GM19240 (cell line): ENCODE measurements at regions not wholly inside any gene's neighbourhood (a gene's known extent, or its start where the extent isn't known, plus 50 kb on each side); places are given as distances from the start of the nearest gene placed in this dataset.
"Not testable (repeated sequence)": the region's sequence is repeated elsewhere in the genome, so short reads cannot be mapped to it uniquely, and the experiment has no call there.

Experiments
- DNase-seq: peaks from one replicate; pipeline ENCODE4 v3.0.0; 2011; ENCODE audit warnings: low spot score; ENCODE audit not compliant: insufficient read length

- no peak for DNase-seq
Observed at GRCh38 chr6:56807326-56807988, 147.4 kb upstream of the BEND6 start.

- no peak for DNase-seq
Observed at GRCh38 chr6:56806368-56806767, 148.5 kb upstream of the BEND6 start.

GRCh38 chr6:56804996-56805395 is 149.9 kb upstream of the BEND6 start:
- no peak for DNase-seq

- DNase-seq = no peak
Observed at GRCh38 chr6:56803594-56803993, 151.3 kb upstream of the BEND6 start.

GRCh38 chr6:56802584-56802983 is 152.3 kb upstream of the BEND6 start:
- DNase-seq = no peak

GRCh38 chr6:56799989-56800388 is 154.9 kb upstream of the BEND6 start:
- no peak for DNase-seq

- no peak for DNase-seq
Observed at GRCh38 chr6:56798163-56798562, 155.5 kb upstream of the DST start.

- no peak for DNase-seq
Observed at GRCh38 chr6:56796196-56796532, 153.5 kb upstream of the DST start.

- no peak for DNase-seq
Observed at GRCh38 chr6:56795466-56796195, 152.9 kb upstream of the DST start.

GRCh38 chr6:56794421-56794820 is 151.7 kb upstream of the DST start:
- DNase-seq = no peak

- DNase-seq = no peak
Observed at GRCh38 chr6:56793938-56794337, 151.2 kb upstream of the DST start.

- no peak for DNase-seq
Observed at GRCh38 chr6:56790414-56790813, 147.7 kb upstream of the DST start.

- no peak for DNase-seq
Observed at GRCh38 chr6:56789879-56790278, 147.2 kb upstream of the DST start.

- no peak for DNase-seq
Observed at GRCh38 chr6:56789342-56789741, 146.7 kb upstream of the DST start.

- no peak for DNase-seq
Observed at GRCh38 chr6:56787209-56787608, 144.5 kb upstream of the DST start.

- no peak for DNase-seq
Observed at GRCh38 chr6:56786256-56786655, 143.6 kb upstream of the DST start.

- not testable (repeated sequence) for DNase-seq
Observed at GRCh38 chr6:56785536-56785935, 142.8 kb upstream of the DST start.

- DNase-seq = not testable (repeated sequence)
Observed at GRCh38 chr6:56780109-56780508, 137.4 kb upstream of the DST start.

- DNase-seq = not testable (repeated sequence)
Observed at GRCh38 chr6:56778503-56778902, 135.8 kb upstream of the DST start.

- no peak for DNase-seq
Observed at GRCh38 chr6:56775498-56776166, 132.9 kb upstream of the DST start.

- DNase-seq = no peak
Observed at GRCh38 chr6:56772737-56773184, 130.1 kb upstream of the DST start.

GRCh38 chr6:56771929-56772607 is 129.4 kb upstream of the DST start:
- DNase-seq = no peak
